ENCODE measurements at regions not wholly inside any gene's neighbourhood (a gene's known extent, or its start where the extent isn't known, plus 50 kb on each side); places are given as distances from the start of the nearest gene placed in this dataset.

GRCh38 chr6:24987446-24988115 is 51.8 kb upstream of the RIPOR2 start:
- no peak for DNase-seq

- no peak for DNase-seq
Measured at GRCh38 chr6:24988562-24988961, 52.8 kb upstream of the RIPOR2 start.

GRCh38 chr6:24990236-24990845 is 54.6 kb upstream of the RIPOR2 start:
- DNase-seq = no peak

GRCh38 chr6:24990944-24991809 is 55.4 kb upstream of the RIPOR2 start:
- no peak for DNase-seq

GRCh38 chr6:24991810-24992467 is 56.2 kb upstream of the RIPOR2 start:
- DNase-seq = peak; percentile 77

GRCh38 chr6:24994812-24995211 is 59.1 kb upstream of the RIPOR2 start:
- no peak for DNase-seq

GRCh38 chr6:24995270-24995669 is 59.5 kb upstream of the RIPOR2 start:
- DNase-seq = no peak

- DNase-seq = no peak
Measured at GRCh38 chr6:24996269-24996836, 60.6 kb upstream of the RIPOR2 start.

- no peak for DNase-seq
Measured at GRCh38 chr6:24997231-24997630, 61.5 kb upstream of the RIPOR2 start.

GRCh38 chr6:24997905-24998304 is 62.1 kb upstream of the RIPOR2 start:
- DNase-seq = no peak

GRCh38 chr6:25002326-25003091 is 66.7 kb upstream of the RIPOR2 start:
- DNase-seq = no peak

GRCh38 chr6:25004357-25004756 is 68.6 kb upstream of the RIPOR2 start:
- DNase-seq = no peak

GRCh38 chr6:25005010-25005409 is 69.2 kb upstream of the RIPOR2 start:
- DNase-seq = no peak

GRCh38 chr6:25006075-25006474 is 70.3 kb upstream of the RIPOR2 start:
- DNase-seq = no peak

- peak; percentile 45 for DNase-seq
Measured at GRCh38 chr6:25006565-25007001, 70.8 kb upstream of the RIPOR2 start.

GRCh38 chr6:25007269-25007699 is 71.5 kb upstream of the RIPOR2 start:
- peak; percentile 66 for DNase-seq

GRCh38 chr6:25008707-25009392 is 73.1 kb upstream of the RIPOR2 start:
- DNase-seq = no peak

GRCh38 chr6:25009393-25009710 is 73.6 kb upstream of the RIPOR2 start:
- no peak for DNase-seq

- no peak for DNase-seq
Measured at GRCh38 chr6:25010176-25010575, 74.4 kb upstream of the RIPOR2 start.

GRCh38 chr6:25010902-25011625 is 75.3 kb upstream of the RIPOR2 start:
- DNase-seq = no peak

GRCh38 chr6:25012657-25013056 is 76.9 kb upstream of the RIPOR2 start:
- DNase-seq = no peak

All from stimulated activated CD4-positive, alpha-beta T cell treated with anti-CD3 and anti-CD28 coated beads, Interleukin-15, amount 100 ng/mL, for 24 hours (primary cell).